Transverse colon (tissue), 4 donors: ENCODE measurements at regions not wholly inside any gene's neighbourhood (a gene's known extent, or its start where the extent isn't known, plus 50 kb on each side); places are given as distances from the start of the nearest gene placed in this dataset.

Experiments
- DNase-seq: peaks from one replicate; pipeline ENCODE4 v3.0.0-alpha.2; 2019
- H3K27ac ChIP-seq, 4 donors: fragments of 200-600 bp; sonication (generic); 2 replicates each; pipeline ENCODE4 v1.5.1; 2016 to 2018; ENCODE audit warnings: inconsistent platforms in 4 of 4
- H3K27me3 ChIP-seq: fragments of 200-600 bp; sonication (generic); 2 replicates; pipeline ENCODE4 v1.5.1; 2017; ENCODE audit warnings: inconsistent platforms
- H3K36me3 ChIP-seq, 4 donors: fragments of 200-600 bp; sonication (generic); 2 replicates each; pipeline ENCODE4 v1.5.1; 2017 to 2019; ENCODE audit warnings: inconsistent platforms in 4 of 4
- H3K4me1 ChIP-seq, 4 donors: fragments of 200-600 bp; sonication (generic); 2 replicates each; pipeline ENCODE4 v1.5.1; 2017 to 2020; ENCODE audit warnings: inconsistent platforms in 4 of 4
- H3K4me3 ChIP-seq, 4 donors: fragments of 200-600 bp; sonication (generic); 1 replicate in 1 of 4; 2 replicates in 3 of 4; pipeline versions ENCODE4 v1.5.1 to v1.6.1; 2017 to 2019; ENCODE audit warnings: inconsistent platforms in 4 of 4
- H3K9me3 ChIP-seq, 2 donors: fragments of 200-600 bp; sonication (generic); 2 replicates each; pipeline ENCODE4 v1.5.1; 2017 to 2019; ENCODE audit warnings: inconsistent platforms in 2 of 2
- CTCF ChIP-seq, 5 experiments: fragments of 200-600 bp in 3 of 5; fragments of 450-650 bp in 2 of 5; sonication (generic) in 3 of 5; IDR thresholded peaks; 1 replicate in 2 of 5; 2 replicates in 3 of 5; pipeline ENCODE4 v1.5.1; 2016 to 2017; ENCODE audit warnings: antibody characterized with exemption in 5 of 5, inconsistent platforms in 3 of 5, mild to moderate bottlenecking in 2 of 5, moderate library complexity in 1 of 5
- EP300 ChIP-seq: sonication (generic); formaldehyde crosslinking; IDR thresholded peaks from one replicate; pipeline ENCODE4 v1.6.1; 2017; ENCODE audit warnings: antibody characterized with exemption, low read depth
- POLR2A ChIP-seq: fragments of 450-650 bp; IDR thresholded peaks from one replicate; pipeline ENCODE4 v1.6.1; 2016; ENCODE audit warnings: antibody characterized with exemption, mild to moderate bottlenecking, moderate library complexity
- POLR2AphosphoS5 ChIP-seq, 3 donors: sonication (generic); formaldehyde crosslinking; IDR thresholded peaks; one replicate each; pipeline ENCODE4 v1.6.1; 2016; ENCODE audit warnings: antibody characterized with exemption in 3 of 3
- WGBS, 2 donors: methylation state at CpG; one replicate each; pipeline ENCODE4 v1.1.5; 2018; ENCODE audit warnings: low coverage in 1 of 2; 5-methylcytosine and 5-hydroxymethylcytosine counted together
- in situ Hi-C, 4 donors: fragments of 200-750 bp; cut with MboI; loops; one replicate each; pipeline versions ENCODE4 v1.15.0 to v1.15.1; 2017; ENCODE audit warnings: low sequenced_read_pairs in 3 of 4, low pct_ligation_motif_present in 1 of 4, low pct_unique_long_range_greater_than_20kb in 1 of 4
- intact Hi-C: fragments of 100-400 bp; cut with DNase I; formaldehyde crosslinking; loops from one replicate; pipeline ENCODE4 v1.15.1; 2023; ENCODE audit warnings: low total_unique reads

GRCh38 chr9:31166516-31166915 is 1217.9 kb upstream of the ACO1 start:
- no peaks in the 10 kb centered on the region for H3K9me3 ChIP-seq
- no peaks in the 10 kb centered on the region for H3K4me1 ChIP-seq
- TF ChIP-seq POLR2AphosphoS5 (IDR thresholded peaks at IDR 0.05) = no peak
- no peak for TF ChIP-seq POLR2A
- no peak for TF ChIP-seq CTCF (IDR thresholded peaks at IDR 0.05)
- no peak for TF ChIP-seq EP300
- no peak overlapping the region for H3K4me3 ChIP-seq
- no peaks in the 10 kb centered on the region for H3K27me3 ChIP-seq
- intact Hi-C loops = no loop called here
- no peak overlapping the region for H3K27ac ChIP-seq
- no peaks in the 10 kb centered on the region for H3K36me3 ChIP-seq
- DNase-seq = no peak
- 40 to 72% methylated on average over 1 to 4 of the region's 4 CpGs for WGBS, 2 donors
- in situ Hi-C loops = no loop called here

DNA sequence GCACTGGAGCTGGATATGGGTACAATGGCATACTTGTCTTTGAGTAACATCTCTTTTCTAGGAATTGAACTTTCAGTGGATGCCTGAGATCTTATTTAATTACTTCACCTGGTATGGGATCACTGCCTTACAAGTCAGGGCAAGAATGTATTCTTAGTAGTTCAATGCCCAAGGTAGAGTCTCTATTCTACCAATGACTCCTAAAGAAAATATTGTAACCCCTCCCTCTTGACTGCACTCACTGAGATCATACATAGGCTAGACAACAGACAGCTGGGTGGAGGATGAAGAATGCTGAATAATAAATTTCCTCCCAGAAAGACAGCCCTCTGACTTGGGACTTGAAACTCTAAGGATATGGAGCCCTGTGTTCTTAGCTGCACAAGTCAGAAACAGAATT is 1216.3 kb upstream of the ACO1 start:
- TF ChIP-seq POLR2AphosphoS5 (IDR thresholded peaks at IDR 0.05) = no peak
- TF ChIP-seq EP300 = no peak
- TF ChIP-seq POLR2A = no peak
- no peak for TF ChIP-seq CTCF (IDR thresholded peaks at IDR 0.05)
- in situ Hi-C loops = no loop called here
- Histone ChIP-seq H3K36me3 (no peaks in the 10 kb centered on the region), H3K27ac (no peak overlapping the region), H3K4me1 (no peaks in the 10 kb centered on the region), H3K27me3 (no peaks in the 10 kb centered on the region), H3K9me3 (no peaks in the 10 kb centered on the region), H3K4me3 (no peak overlapping the region)
- no peak for DNase-seq
- intact Hi-C loops = no loop called here

GRCh38 chr9:31174681-31175080 is 1209.8 kb upstream of the ACO1 start:
- intact Hi-C loops = no loop called here
- Histone ChIP-seq H3K4me1 (no peaks in the 10 kb centered on the region), H3K27ac (no peak overlapping the region), H3K36me3 (no peaks in the 10 kb centered on the region), H3K9me3 (no peaks in the 10 kb centered on the region), H3K4me3 (no peak overlapping the region), H3K27me3 (no peaks in the 10 kb centered on the region)
- WGBS, 2 donors = 84 to 86% methylated on average over 2 of the region's 2 CpGs
- DNase-seq = no peak
- in situ Hi-C loops = no loop called here
- TF ChIP-seq POLR2AphosphoS5 (IDR thresholded peaks at IDR 0.05) (no peak), CTCF (IDR thresholded peaks at IDR 0.05) (no peak), POLR2A (no peak), EP300 (no peak)

DNA sequence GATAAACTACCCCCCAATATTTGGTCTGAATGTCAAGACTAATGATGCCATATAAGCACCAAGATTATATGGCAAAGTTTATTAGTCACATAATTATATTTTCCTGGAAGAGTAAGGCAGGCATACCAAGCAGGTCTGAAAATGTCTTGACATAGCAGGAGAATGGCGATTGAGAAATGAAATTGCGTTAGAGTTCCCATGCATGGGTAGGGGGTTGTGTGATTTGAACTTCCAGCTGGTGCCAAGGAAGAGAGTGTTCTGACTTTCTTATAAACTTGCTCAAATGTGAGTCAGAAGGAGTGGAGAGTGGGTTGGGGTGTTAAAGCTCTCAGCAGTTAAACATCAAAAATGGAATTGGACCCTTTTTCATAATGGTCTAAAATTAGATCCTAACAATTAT is 1200.6 kb upstream of the ACO1 start:
- H3K4me1 ChIP-seq = no peaks in the 10 kb centered on the region
- DNase-seq = no peak
- no peak overlapping the region for H3K27ac ChIP-seq
- intact Hi-C loops (no loop called here), in situ Hi-C loops (no loop called here)
- no peaks in the 10 kb centered on the region for H3K9me3 ChIP-seq
- WGBS, 2 donors = 83 to 94% methylated on average over 2 of the region's 2 CpGs
- H3K4me3 ChIP-seq = no peak overlapping the region
- no peak for TF ChIP-seq EP300
- no peak for TF ChIP-seq POLR2A
- TF ChIP-seq POLR2AphosphoS5 (IDR thresholded peaks at IDR 0.05) = no peak
- TF ChIP-seq CTCF (IDR thresholded peaks at IDR 0.05) = no peak
- no peaks in the 10 kb centered on the region for H3K27me3 ChIP-seq
- no peaks in the 10 kb centered on the region for H3K36me3 ChIP-seq
